ENCODE measurements at regions not wholly inside any gene's neighbourhood (a gene's known extent, or its start where the extent isn't known, plus 50 kb on each side); places are given as distances from the start of the nearest gene placed in this dataset.

DNA sequence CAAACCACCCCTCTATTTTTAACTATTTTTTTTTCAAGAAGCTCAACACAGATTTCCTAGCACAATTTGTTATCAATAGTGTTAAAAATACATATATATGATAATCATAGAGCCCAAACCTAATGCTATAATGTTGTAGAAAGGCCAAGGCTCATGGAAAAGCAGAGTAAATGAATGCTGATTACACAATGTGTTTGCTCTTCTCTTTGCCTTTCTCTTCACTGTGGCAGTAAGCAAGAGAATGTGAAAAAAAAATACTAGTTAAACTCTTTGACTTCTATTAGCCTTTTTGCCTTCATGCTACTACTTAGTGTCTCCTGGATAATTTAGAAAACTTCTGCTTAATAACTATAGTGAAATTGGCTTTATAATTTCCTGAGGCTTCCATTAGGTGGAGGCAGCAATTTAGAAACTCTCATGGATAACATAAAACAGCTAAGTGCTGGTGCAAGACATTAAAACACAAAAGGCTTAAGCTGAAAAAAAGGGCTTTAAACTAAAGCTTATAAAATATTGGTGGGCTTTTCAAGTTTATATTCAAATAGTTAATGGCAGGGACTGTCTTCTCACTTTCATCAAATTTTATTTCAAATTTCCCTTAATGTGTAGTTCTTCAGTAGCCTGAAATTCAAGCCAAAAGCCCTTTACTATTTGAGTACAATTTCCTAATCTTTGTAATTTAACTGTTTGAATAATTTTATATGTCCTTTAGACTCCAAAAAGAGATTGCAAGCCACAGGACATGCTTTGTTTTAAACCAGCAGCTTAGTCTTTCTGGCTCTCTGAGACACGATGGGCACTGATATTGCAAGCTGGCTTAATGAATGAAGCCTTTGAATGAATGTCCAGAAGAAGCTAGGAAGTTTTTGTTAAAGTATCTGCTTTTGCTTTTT, 2031.8 kb upstream of the CDH6 start:
- TF ChIP-seq, protein P1, sequence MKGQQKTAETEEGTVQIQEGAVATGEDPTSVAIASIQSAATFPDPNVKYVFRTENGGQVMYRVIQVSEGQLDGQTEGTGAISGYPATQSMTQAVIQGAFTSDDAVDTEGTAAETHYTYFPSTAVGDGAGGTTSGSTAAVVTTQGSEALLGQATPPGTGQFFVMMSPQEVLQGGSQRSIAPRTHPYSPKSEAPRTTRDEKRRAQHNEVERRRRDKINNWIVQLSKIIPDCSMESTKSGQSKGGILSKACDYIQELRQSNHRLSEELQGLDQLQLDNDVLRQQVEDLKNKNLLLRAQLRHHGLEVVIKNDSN (IDR thresholded peaks at IDR 0.05) = no peak
- TF ChIP-seq, protein P2, sequence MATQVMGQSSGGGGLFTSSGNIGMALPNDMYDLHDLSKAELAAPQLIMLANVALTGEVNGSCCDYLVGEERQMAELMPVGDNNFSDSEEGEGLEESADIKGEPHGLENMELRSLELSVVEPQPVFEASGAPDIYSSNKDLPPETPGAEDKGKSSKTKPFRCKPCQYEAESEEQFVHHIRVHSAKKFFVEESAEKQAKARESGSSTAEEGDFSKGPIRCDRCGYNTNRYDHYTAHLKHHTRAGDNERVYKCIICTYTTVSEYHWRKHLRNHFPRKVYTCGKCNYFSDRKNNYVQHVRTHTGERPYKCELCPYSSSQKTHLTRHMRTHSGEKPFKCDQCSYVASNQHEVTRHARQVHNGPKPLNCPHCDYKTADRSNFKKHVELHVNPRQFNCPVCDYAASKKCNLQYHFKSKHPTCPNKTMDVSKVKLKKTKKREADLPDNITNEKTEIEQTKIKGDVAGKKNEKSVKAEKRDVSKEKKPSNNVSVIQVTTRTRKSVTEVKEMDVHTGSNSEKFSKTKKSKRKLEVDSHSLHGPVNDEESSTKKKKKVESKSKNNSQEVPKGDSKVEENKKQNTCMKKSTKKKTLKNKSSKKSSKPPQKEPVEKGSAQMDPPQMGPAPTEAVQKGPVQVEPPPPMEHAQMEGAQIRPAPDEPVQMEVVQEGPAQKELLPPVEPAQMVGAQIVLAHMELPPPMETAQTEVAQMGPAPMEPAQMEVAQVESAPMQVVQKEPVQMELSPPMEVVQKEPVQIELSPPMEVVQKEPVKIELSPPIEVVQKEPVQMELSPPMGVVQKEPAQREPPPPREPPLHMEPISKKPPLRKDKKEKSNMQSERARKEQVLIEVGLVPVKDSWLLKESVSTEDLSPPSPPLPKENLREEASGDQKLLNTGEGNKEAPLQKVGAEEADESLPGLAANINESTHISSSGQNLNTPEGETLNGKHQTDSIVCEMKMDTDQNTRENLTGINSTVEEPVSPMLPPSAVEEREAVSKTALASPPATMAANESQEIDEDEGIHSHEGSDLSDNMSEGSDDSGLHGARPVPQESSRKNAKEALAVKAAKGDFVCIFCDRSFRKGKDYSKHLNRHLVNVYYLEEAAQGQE (IDR thresholded peaks at IDR 0.05; ENCODE audit: low read depth) = no peak
- TF ChIP-seq FOXM1 (IDR thresholded peaks at IDR 0.05; ENCODE audit: borderline replicate concordance, low read depth) (no peak), CREB1 (IDR thresholded peaks at IDR 0.05; ENCODE audit: low read depth) (no peak), TAF1 (IDR thresholded peaks at IDR 0.05; ENCODE audit: low read depth) (no peak), EGR1 (IDR thresholded peaks at IDR 0.05) (no peak), TCF12 (IDR thresholded peaks at IDR 0.05; ENCODE audit: low read depth) (no peak), ZBTB7A (IDR thresholded peaks at IDR 0.05; ENCODE audit: low read depth) (no peak), NFIC (IDR thresholded peaks at IDR 0.05) (no peak), YY1 (IDR thresholded peaks at IDR 0.05; ENCODE audit: low read depth) (no peak)
- TF ChIP-seq, protein P3, sequence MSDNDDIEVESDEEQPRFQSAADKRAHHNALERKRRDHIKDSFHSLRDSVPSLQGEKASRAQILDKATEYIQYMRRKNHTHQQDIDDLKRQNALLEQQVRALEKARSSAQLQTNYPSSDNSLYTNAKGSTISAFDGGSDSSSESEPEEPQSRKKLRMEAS (IDR thresholded peaks at IDR 0.05) = no peak

DNA sequence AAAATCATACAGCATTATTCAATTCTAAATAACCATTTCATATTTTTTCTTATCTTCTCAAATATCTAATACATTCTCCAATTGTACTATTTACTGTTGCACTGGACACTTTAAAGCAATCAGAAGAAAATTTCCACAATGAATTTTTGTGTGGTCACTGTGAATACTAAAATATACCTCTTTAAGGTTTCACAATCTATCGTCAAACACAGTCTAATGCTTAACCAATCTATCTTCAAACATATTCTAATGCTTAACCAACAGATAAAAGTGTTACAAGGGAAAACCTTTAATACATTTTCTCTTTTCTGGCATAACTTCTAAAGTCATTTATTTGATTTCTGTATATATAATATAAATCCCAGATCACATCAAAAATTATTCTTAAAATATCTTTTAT, 2035.5 kb upstream of the CDH6 start:
- TF ChIP-seq CREB1 (IDR thresholded peaks at IDR 0.05; ENCODE audit: low read depth) (no peak), TAF1 (IDR thresholded peaks at IDR 0.05; ENCODE audit: low read depth) (no peak)

DNA sequence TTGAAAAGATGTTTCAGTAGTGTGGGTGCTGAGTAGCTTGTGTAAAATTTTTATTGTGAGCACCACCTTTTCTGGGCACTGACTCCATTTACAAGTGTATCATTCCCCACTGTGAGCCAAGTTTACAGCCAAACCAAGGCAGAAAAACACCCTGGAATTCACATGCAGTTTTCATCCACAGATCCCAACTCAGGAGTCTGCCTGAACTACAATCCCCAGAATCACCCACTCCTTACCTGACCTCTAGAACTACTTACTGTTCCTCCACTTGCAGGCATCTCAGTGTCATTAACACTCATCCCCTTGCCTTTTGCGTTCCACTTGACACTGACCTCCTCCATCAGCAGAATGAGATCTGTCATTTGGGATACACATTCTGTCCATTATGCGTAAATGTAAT, 2042.6 kb upstream of the CDH6 start:
- no peak for TF ChIP-seq NFIC (IDR thresholded peaks at IDR 0.05)
- TF ChIP-seq YY1 (IDR thresholded peaks at IDR 0.05; ENCODE audit: low read depth) = no peak
- TF ChIP-seq, protein P3 (IDR thresholded peaks at IDR 0.05) = no peak
- TF ChIP-seq TEAD4 (IDR thresholded peaks at IDR 0.05) = no peak
- no peak for TF ChIP-seq CREB1 (IDR thresholded peaks at IDR 0.05; ENCODE audit: low read depth)

DNA sequence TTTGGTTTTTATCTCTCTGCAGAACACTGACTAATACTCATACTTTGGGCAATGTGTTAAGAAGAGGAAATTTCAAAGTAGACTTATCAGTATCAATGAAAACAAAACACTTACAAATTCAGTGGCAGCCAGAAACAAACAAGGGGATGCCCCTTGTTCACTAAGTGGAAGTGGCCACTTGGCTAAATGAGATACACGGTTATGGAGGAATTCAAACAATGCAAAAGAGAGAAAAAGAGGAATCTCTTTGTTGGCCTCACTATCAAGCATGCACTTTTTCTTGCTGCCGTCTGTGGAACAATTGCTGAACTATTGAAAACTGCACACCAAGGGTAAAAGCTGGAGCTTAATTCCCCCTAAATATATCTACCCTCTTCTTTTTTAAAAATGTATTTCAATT, 2044.9 kb upstream of the CDH6 start:
- TF ChIP-seq, protein P1 (IDR thresholded peaks at IDR 0.05) = no peak
- TF ChIP-seq, protein P3 (IDR thresholded peaks at IDR 0.05) = no peak
- no peak for TF ChIP-seq CEBPB (IDR thresholded peaks at IDR 0.05)
- no peak for TF ChIP-seq EGR1 (IDR thresholded peaks at IDR 0.05)
- TF ChIP-seq TEAD4 (IDR thresholded peaks at IDR 0.05) = no peak
- TF ChIP-seq FOXM1 (IDR thresholded peaks at IDR 0.05; ENCODE audit: borderline replicate concordance, low read depth) = no peak
- no peak for TF ChIP-seq CREB1 (IDR thresholded peaks at IDR 0.05; ENCODE audit: low read depth)
- TF ChIP-seq TCF12 (IDR thresholded peaks at IDR 0.05; ENCODE audit: low read depth) = no peak

DNA sequence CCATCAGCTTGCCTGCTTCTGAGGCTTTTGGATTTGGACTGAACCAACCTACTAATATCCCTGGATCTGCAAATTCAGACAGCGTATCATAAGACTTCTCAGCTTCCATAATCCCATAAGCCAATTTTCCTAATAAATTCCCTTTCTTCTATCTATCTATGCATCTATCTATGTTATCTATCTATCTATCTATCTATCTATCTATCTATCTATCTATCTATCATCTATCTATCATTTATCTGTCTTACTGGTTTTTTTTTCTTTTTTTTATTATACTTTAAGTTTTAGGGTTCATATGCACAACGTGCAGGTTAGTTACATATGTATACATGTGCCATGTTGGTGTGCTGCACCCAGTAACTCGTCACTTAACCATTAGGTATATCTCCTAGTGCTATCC, 2045.4 kb upstream of the CDH6 start:
- TF ChIP-seq TEAD4 (IDR thresholded peaks at IDR 0.05) = no peak

DNA sequence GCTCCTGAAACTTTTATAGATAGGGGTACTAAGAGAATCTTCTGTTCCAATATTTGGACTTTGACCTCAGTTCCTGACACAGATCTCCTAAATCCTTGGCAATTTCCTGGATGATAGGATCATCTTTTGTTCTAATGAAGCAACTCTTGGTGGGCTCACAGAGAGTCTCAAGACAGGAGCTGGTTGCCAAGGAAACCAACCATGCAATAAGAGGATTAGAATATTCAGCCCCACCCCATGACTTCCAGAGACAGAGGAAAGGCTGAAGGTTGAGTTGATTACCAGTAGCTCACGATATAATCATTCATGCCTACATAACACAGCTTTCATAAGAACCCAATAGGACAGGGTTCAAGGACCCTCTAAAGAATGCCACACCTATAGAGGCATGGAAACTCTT, 2050.2 kb upstream of the CDH6 start:
- TF ChIP-seq TEAD4 (IDR thresholded peaks at IDR 0.05) = no peak
- TF ChIP-seq, protein P1 (IDR thresholded peaks at IDR 0.05) = no peak
- no peak for TF ChIP-seq CREB1 (IDR thresholded peaks at IDR 0.05; ENCODE audit: low read depth)
- TF ChIP-seq EP300 (IDR thresholded peaks at IDR 0.05; ENCODE audit: borderline replicate concordance) = no peak
- no peak for TF ChIP-seq EGR1 (IDR thresholded peaks at IDR 0.05)
- TF ChIP-seq, protein P2 (IDR thresholded peaks at IDR 0.05; ENCODE audit: low read depth) = no peak
- TF ChIP-seq, protein P3 (IDR thresholded peaks at IDR 0.05) = no peak
- TF ChIP-seq NFIC (IDR thresholded peaks at IDR 0.05) = no peak
- TF ChIP-seq TAF1 (IDR thresholded peaks at IDR 0.05; ENCODE audit: low read depth) = no peak
- no peak for TF ChIP-seq TCF12 (IDR thresholded peaks at IDR 0.05; ENCODE audit: low read depth)
- TF ChIP-seq ZBTB7A (IDR thresholded peaks at IDR 0.05; ENCODE audit: low read depth) = no peak
- no peak for TF ChIP-seq RAD21 (IDR thresholded peaks at IDR 0.05; ENCODE audit: low read depth)
- TF ChIP-seq FOXM1 (IDR thresholded peaks at IDR 0.05; ENCODE audit: borderline replicate concordance, low read depth) = no peak
- TF ChIP-seq YY1 (IDR thresholded peaks at IDR 0.05; ENCODE audit: low read depth) = no peak
- no peak for TF ChIP-seq CEBPB (IDR thresholded peaks at IDR 0.05)

Measured in Ishikawa (cell line).